Omental fat pad (tissue), 3 donors: ENCODE measurements at regions not wholly inside any gene's neighbourhood (a gene's known extent, or its start where the extent isn't known, plus 50 kb on each side); places are given as distances from the start of the nearest gene placed in this dataset.

Source experiments
- ATAC-seq: fragments of 150-250 bp; one replicate; pipeline ENCODE4 v1.9.1; 2016; ENCODE audit warnings: mild to moderate bottlenecking, moderate library complexity; ENCODE audit not compliant: low FRiP score
- DNase-seq: peaks from one replicate; pipeline ENCODE4 v3.0.0-alpha.2; 2019; ENCODE audit warnings: low spot score
- TF ChIP-seq, protein P1 (sequence below), 3 donors: fragments of 450-650 bp; IDR thresholded peaks; one replicate each; pipeline ENCODE4 v1.5.1; 2016 to 2017; ENCODE audit warnings: antibody characterized with exemption in 3 of 3, mild to moderate bottlenecking in 3 of 3, moderate library complexity in 2 of 3

DNA sequence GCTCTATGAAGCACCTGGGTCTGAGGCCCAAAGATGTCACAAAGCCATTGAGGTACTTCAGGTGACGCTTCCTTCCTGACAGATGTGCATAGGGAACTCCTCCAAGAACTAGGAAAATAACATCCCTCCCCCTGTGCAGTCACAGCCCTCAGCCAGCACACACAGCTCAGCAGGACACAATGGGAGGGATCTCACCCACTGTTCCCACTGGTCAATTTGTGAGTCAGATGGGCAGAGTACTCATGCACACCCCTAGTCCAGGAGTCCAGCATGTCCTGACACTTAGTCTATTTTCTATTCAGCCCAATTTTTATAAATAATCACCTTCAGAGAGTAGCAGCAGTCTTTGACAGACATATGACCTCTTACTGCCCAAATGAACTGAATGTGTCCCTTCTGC is 60.7 kb upstream of the PFKP start:
- DNase-seq (no peak), ATAC-seq (no peak)
- TF ChIP-seq, protein P1, sequence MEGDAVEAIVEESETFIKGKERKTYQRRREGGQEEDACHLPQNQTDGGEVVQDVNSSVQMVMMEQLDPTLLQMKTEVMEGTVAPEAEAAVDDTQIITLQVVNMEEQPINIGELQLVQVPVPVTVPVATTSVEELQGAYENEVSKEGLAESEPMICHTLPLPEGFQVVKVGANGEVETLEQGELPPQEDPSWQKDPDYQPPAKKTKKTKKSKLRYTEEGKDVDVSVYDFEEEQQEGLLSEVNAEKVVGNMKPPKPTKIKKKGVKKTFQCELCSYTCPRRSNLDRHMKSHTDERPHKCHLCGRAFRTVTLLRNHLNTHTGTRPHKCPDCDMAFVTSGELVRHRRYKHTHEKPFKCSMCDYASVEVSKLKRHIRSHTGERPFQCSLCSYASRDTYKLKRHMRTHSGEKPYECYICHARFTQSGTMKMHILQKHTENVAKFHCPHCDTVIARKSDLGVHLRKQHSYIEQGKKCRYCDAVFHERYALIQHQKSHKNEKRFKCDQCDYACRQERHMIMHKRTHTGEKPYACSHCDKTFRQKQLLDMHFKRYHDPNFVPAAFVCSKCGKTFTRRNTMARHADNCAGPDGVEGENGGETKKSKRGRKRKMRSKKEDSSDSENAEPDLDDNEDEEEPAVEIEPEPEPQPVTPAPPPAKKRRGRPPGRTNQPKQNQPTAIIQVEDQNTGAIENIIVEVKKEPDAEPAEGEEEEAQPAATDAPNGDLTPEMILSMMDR (IDR thresholded peaks at IDR 0.05) = no peak

DNA sequence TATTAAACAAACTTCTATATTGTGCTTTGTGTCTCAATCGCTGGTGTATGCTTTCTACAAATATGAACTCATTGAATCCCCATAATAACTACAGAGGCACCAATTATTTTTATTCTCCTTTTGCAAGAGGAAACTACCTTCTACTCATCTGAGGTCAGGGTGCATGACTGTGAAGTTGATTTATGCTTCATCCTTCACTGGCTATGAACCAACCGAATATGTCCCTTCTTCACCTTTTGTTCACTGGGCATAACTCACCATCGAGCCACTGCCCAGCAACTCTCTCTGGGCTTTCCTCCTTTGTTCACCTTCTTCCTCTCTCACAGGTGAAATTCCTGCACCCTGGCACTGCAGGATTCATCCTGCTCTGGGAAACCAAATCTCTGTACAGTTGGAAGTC is 61.3 kb upstream of the PFKP start:
- no peak for ATAC-seq
- no peak for DNase-seq
- TF ChIP-seq, protein P1 (IDR thresholded peaks at IDR 0.05) = no peak

DNA sequence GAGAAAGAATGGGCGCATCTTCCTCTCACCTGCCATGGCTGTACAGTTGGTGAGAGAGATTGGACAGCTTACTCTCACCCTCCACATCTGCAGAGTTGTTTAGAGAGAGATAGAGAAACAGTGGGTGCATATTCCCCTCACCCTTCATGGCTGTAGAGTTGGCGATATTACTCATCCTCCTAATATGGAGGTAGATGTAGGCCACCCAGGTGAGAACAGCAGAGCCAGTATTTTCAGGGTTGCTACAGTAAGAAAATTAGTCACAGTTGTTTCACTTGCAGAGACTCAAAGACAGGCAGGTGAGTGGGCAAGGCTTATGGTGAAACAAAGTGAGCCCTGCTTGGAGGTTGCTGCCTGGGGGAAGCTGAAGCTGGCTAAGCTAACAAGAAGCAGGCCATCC is 65.0 kb upstream of the PFKP start:
- TF ChIP-seq, protein P1 (IDR thresholded peaks at IDR 0.05) = no peak
- ATAC-seq (no peak), DNase-seq (no peak)

DNA sequence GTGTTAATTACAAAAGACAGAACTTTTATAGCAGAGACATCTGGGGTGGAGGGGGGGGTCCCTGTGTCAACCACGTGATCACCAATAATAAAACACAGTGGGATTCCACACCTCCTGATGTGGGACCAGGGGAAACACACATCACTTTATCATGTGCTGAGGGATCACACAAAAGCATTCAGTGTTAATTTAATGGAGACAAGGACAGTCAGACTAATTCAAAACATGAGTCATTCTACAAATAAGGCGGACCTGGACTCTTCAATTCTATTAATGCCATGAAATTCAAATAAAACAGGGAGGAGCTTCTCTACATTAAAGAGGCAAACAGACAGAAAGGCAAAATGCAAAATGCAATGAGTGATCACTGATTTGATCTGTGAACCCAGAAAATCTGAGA is 67.3 kb upstream of the PFKP start:
- no peak for DNase-seq
- TF ChIP-seq, protein P1 (IDR thresholded peaks at IDR 0.05) = no peak
- no peak for ATAC-seq

DNA sequence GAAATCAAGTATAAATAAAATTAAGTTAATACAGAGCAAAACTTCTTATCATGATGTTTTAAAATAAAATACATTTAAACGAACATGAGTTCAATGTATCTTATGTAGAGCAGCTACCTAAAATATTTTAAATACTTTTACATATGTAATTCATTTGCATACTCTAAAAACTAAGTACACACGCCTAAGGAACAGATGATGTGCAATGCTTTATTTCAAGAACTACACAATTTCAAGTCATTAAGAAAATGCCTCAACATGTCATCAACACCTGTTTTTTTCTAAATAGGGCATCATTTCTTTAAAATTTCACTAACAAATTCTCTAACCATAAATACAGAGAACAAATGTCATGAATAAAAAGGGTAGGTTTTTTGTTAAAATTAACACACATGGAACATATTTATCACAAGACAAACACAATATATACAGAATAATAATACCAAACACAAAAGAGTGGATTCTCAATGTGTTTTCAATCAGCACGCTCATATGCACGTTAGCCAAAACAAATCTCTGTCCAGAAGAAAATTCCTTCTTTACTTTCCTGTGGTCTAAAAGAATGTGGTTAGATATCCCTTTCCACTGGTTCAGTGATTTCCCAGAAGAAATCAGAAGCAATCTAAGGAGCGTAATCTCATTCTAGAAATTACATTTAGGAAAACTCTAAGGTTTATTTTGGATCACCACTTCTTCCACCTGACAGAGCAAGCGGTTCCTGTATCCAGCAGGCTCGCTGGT is 73.0 kb upstream of the PFKP start:
- ATAC-seq = no peak
- TF ChIP-seq, protein P1 (IDR thresholded peaks at IDR 0.05) = no peak
- no peak for DNase-seq

DNA sequence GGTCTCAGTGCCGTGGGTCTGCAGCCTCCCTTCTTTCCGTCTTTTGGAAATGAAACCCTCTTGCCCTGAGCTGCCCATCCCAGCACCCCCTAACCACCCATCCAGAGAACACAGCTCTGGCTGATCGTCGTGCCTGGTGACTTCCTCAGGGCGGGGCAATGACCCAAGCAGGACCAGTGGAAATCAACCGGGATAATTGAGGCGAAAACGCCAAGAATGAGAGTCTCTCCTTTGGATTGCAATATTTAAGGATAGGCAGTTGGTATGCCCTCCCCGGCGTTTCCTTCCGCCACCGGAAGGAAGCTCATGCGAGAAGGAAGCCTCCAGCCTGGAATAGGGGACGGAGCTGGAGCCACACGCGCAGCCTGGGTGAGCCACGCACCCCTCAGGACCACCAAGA is 73.7 kb upstream of the PFKP start:
- DNase-seq = no peak
- TF ChIP-seq, protein P1 (IDR thresholded peaks at IDR 0.05) = no peak
- no peak for ATAC-seq
